ENCODE measurements at regions not wholly inside any gene's neighbourhood (a gene's known extent, or its start where the extent isn't known, plus 50 kb on each side); places are given as distances from the start of the nearest gene placed in this dataset.

DNA sequence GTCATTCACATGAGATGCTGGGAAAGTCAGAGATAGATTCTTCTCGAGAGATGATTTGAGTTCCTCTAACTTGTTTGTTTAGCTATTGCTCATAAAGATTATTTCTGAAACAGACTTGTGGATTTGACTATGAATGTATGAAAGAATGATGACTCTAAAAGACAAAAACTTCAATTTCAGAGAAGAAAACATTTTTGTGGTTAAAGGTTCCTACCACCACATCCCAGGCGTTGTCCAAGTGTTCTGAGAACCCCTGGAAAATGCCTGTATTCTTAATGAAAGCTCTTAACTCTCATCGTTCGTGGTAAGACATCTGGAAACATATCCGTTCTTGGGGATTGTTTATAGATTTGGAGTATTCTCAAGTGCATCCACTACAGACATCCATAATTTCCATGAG lies 228.7 kb downstream of the BARHL2 start (continued):
- TF ChIP-seq NFE2 (CRISPR knock-in tag; IDR thresholded peaks at IDR 0.05) (no peak), ARNT (IDR thresholded peaks at IDR 0.05) (no peak), ATF7-NPFF (CRISPR knock-in tag; IDR thresholded peaks at IDR 0.05; ENCODE audit: low read depth) (no peak)

DNA sequence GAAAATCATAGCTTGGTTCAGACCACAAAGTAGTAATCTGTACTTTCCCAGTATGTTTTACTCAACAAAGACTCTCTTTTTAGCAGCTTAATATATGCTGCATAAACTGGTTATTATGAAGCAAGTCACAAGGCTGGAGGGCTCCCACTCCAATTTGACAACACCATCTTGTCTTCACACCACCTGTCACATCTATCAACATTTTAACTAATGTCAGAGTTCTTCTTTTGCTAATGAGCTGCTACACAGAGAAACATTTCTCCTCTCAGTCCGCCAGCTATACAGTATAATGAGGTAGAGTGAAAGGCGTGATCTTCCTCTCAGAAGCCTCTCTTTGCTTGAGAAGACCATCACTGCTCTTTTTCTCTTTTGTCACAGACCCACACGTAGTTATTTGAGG lies 230.1 kb downstream of the BARHL2 start:
- no peak for DNase-seq (ENCODE audit: low spot score)
- no peak overlapping the region for H3K27ac ChIP-seq (ENCODE audit: extremely low read length, insufficient read depth, low read length)
- H2AFZ ChIP-seq (ENCODE audit: low read length): no peak overlapping the region
- no peaks in the 10 kb centered on the region for H3K79me2 ChIP-seq (ENCODE audit: insufficient read depth, low read length)
- no peak overlapping the region for H3K9ac ChIP-seq (ENCODE audit: insufficient read depth, low read depth, low read length)
- in situ Hi-C loops (cut with HindIII; ENCODE audit: extremely low pct_ligation_motif_present, low pct_unique_long_range_greater_than_20kb): no loop called here
- H3K4me2 ChIP-seq (ENCODE audit: low read depth, low read length): no peak overlapping the region
- ChIA-PET POLR2A (no interaction called here), CTCF (ENCODE audit: low intra/inter-chr PET ratio, low total read pairs) (no interaction called here)
- BruUV-seq (replicated peaks): no TSS peak
- no peak for ATAC-seq
- 1% methylated on average over 3 of the region's 3 CpGs for WGBS (ENCODE audit: low lambda C conversion rate)
- no peaks in the 10 kb centered on the region for H3K4me1 ChIP-seq (ENCODE audit: insufficient read depth, low read length)
- no peaks in the 10 kb centered on the region for H3K36me3 ChIP-seq (replicated peaks in 1 of 2; ENCODE audit: control insufficient read depth in 1 of 2, insufficient read depth in 2 of 2, low read length in 2 of 2)
- H3K9me3 ChIP-seq (ENCODE audit: low read length): no peaks in the 10 kb centered on the region
- H4K20me1 ChIP-seq (ENCODE audit: insufficient read depth, low read length): no peaks in the 10 kb centered on the region
- no peak overlapping the region for H3K4me3 ChIP-seq (replicated peaks in 1 of 3; ENCODE audit: insufficient read depth in 1 of 3, low read depth in 2 of 3, low read length in 3 of 3)
- intact Hi-C loops (cut with micrococcal nuclease; ENCODE audit: unreplicated experiment): no loop called here
- no peak for FAIRE-seq
- no peaks in the 10 kb centered on the region for H3K27me3 ChIP-seq (ENCODE audit: control insufficient read depth in 1 of 2, insufficient read depth in 2 of 2, low read length in 2 of 2)
- no peak for TF ChIP-seq ZNF678 (CRISPR knock-in tag; IDR thresholded peaks at IDR 0.05)

DNA sequence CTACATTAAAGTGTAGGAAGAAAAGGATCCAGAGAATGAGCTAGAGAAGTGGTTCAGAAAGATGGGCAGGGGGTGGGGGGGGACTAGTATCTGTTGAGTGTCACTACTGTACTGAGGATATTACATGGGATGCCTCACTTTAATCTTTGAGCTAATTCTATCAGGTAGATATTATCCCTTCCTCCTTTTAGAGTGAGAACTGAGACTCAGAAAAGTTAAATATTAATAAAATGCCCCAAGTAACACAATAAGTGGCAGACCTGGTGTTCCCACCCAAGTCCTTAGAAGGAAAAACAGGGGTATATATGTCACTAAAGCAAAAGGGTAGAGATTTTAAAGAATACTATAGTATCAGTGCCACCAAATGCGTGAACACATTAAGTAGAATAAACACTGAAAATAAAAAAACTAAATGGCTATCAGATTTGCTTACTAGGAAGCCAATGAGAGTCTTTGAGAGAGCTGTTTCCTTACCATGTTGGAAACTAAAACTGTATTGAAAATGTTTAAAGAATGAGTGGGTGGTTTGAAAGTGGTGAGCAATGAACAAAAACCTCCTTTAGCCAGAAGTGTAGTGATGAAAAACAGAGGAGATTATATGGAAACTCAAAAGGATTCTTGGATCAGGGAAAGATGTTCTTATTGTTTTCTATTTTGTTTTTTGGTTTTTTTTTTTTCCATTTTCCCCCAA lies 230.8 kb downstream of the BARHL2 start:
- Histone ChIP-seq H3K79me2 (ENCODE audit: insufficient read depth, low read length) (no peaks in the 10 kb centered on the region), H3K9me3 (ENCODE audit: low read length) (no peaks in the 10 kb centered on the region), H3K4me1 (ENCODE audit: insufficient read depth, low read length) (no peaks in the 10 kb centered on the region), H4K20me1 (ENCODE audit: insufficient read depth, low read length) (no peaks in the 10 kb centered on the region), H3K36me3 (replicated peaks in 1 of 2; ENCODE audit: control insufficient read depth in 1 of 2, insufficient read depth in 2 of 2, low read length in 2 of 2) (no peaks in the 10 kb centered on the region), H3K9ac (ENCODE audit: insufficient read depth, low read depth, low read length) (no peak overlapping the region), H3K4me2 (ENCODE audit: low read depth, low read length) (no peak overlapping the region), H3K27ac (ENCODE audit: extremely low read length, insufficient read depth, low read length) (no peak overlapping the region), H3K4me3 (replicated peaks in 1 of 3; ENCODE audit: insufficient read depth in 1 of 3, low read depth in 2 of 3, low read length in 3 of 3) (no peak overlapping the region), H3K27me3 (ENCODE audit: control insufficient read depth in 1 of 2, insufficient read depth in 2 of 2, low read length in 2 of 2) (no peaks in the 10 kb centered on the region), H2AFZ (ENCODE audit: low read length) (no peak overlapping the region)
- DNase-seq (ENCODE audit: low spot score) (no peak), FAIRE-seq (no peak), ATAC-seq (no peak)
- WGBS (ENCODE audit: low lambda C conversion rate): 3% methylated on average over 1 of the region's 1 CpG
- intact Hi-C loops (cut with micrococcal nuclease; ENCODE audit: unreplicated experiment): no loop called here
- CTCF ChIA-PET (ENCODE audit: low intra/inter-chr PET ratio, low total read pairs): no interaction called here
- POLR2A ChIA-PET: no interaction called here
- no TSS peak for BruUV-seq (replicated peaks)
- in situ Hi-C loops (cut with HindIII; ENCODE audit: extremely low pct_ligation_motif_present, low pct_unique_long_range_greater_than_20kb): no loop called here
- TF ChIP-seq, protein P1, sequence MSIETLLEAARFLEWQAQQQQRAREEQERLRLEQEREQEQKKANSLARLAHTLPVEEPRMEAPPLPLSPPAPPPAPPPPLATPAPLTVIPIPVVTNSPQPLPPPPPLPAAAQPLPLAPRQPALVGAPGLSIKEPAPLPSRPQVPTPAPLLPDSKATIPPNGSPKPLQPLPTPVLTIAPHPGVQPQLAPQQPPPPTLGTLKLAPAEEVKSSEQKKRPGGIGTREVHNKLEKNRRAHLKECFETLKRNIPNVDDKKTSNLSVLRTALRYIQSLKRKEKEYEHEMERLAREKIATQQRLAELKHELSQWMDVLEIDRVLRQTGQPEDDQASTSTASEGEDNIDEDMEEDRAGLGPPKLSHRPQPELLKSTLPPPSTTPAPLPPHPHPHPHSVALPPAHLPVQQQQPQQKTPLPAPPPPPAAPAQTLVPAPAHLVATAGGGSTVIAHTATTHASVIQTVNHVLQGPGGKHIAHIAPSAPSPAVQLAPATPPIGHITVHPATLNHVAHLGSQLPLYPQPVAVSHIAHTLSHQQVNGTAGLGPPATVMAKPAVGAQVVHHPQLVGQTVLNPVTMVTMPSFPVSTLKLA (IDR thresholded peaks at IDR 0.05): no peak
- TF ChIP-seq, protein P2, sequence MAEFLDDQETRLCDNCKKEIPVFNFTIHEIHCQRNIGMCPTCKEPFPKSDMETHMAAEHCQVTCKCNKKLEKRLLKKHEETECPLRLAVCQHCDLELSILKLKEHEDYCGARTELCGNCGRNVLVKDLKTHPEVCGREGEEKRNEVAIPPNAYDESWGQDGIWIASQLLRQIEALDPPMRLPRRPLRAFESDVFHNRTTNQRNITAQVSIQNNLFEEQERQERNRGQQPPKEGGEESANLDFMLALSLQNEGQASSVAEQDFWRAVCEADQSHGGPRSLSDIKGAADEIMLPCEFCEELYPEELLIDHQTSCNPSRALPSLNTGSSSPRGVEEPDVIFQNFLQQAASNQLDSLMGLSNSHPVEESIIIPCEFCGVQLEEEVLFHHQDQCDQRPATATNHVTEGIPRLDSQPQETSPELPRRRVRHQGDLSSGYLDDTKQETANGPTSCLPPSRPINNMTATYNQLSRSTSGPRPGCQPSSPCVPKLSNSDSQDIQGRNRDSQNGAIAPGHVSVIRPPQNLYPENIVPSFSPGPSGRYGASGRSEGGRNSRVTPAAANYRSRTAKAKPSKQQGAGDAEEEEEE (CRISPR knock-in tag; IDR thresholded peaks at IDR 0.05; ENCODE audit: borderline replicate concordance): no peak
- no peak for TF ChIP-seq DPF2 (CRISPR knock-in tag; IDR thresholded peaks at IDR 0.05; ENCODE audit: borderline replicate concordance, low read depth)
- TF ChIP-seq ZNF652 (CRISPR knock-in tag; IDR thresholded peaks at IDR 0.05; ENCODE audit: borderline replicate concordance, low read depth): no peak
- no peak for TF ChIP-seq FLYWCH1 (CRISPR knock-in tag; IDR thresholded peaks at IDR 0.05)
- no peak for TF ChIP-seq HNF4A (CRISPR knock-in tag; IDR thresholded peaks at IDR 0.05)
- TF ChIP-seq ZNF605 (CRISPR knock-in tag; IDR thresholded peaks at IDR 0.05): no peak
- TF ChIP-seq, protein P3, sequence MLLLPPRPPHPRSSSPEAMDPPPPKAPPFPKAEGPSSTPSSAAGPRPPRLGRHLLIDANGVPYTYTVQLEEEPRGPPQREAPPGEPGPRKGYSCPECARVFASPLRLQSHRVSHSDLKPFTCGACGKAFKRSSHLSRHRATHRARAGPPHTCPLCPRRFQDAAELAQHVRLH (CRISPR knock-in tag; IDR thresholded peaks at IDR 0.05; ENCODE audit: borderline replicate concordance, low read depth): no peak
- TF ChIP-seq MTF2 (CRISPR knock-in tag; IDR thresholded peaks at IDR 0.05; ENCODE audit: borderline replicate concordance): no peak
- TF ChIP-seq BHLHE40 (IDR thresholded peaks at IDR 0.05; ENCODE audit: low read length): no peak

Measured in HepG2 (cell line).